Progenitor cell of endocrine pancreas (in vitro differentiated cells): ENCODE measurements at regions not wholly inside any gene's neighbourhood (a gene's known extent, or its start where the extent isn't known, plus 50 kb on each side); places are given as distances from the start of the nearest gene placed in this dataset.
"Not testable (repeated sequence)": the region's sequence is repeated elsewhere in the genome, so short reads cannot be mapped to it uniquely, and the experiment has no call there.

ENCODE experiments used
- DNase-seq: peaks from one replicate; pipeline ENCODE4 v3.0.0; 2021; ENCODE audit warnings: low spot score; ENCODE audit not compliant: unreplicated experiment
- H3K27ac Mint-ChIP-seq: 2 replicates; pipeline ENCODE4 v1.8.0; 2021; ENCODE audit warnings: mild to moderate bottlenecking, moderate library complexity, mixed read lengths
- H3K27me3 Mint-ChIP-seq: 2 replicates; pipeline ENCODE4 v1.8.0; 2021; ENCODE audit warnings: mixed read lengths
- H3K36me3 Mint-ChIP-seq: 2 replicates; pipeline ENCODE4 v1.8.0; 2022; ENCODE audit warnings: mixed read lengths; ENCODE audit not compliant: insufficient read depth
- H3K4me1 Mint-ChIP-seq: 2 replicates; pipeline ENCODE4 v1.8.0; 2021; ENCODE audit warnings: low read depth, mixed read lengths
- H3K4me3 Mint-ChIP-seq: 2 replicates; pipeline ENCODE4 v1.8.0; 2021; ENCODE audit warnings: low read depth, mild to moderate bottlenecking, moderate library complexity, mixed read lengths
- H3K9me3 Mint-ChIP-seq: 2 replicates; pipeline ENCODE4 v1.8.0; 2021; ENCODE audit warnings: low read depth, mixed read lengths
- CTCF ChIP-seq: fragments of 200-600 bp; sonication (generic); IDR thresholded peaks from one replicate; pipeline ENCODE4 v1.5.0; 2021; ENCODE audit warnings: antibody characterized with exemption, mild to moderate bottlenecking; ENCODE audit not compliant: unreplicated experiment

GRCh38 chr2:39990335-39990900 is 211.4 kb upstream of the THUMPD2 start:
- H3K9me3 Mint-ChIP-seq: peaks cover 3% of the 10 kb centered on the region
- no peaks in the 10 kb centered on the region for H3K27me3 Mint-ChIP-seq
- no peak for TF ChIP-seq CTCF
- H3K27ac Mint-ChIP-seq: no peak overlapping the region
- H3K36me3 Mint-ChIP-seq: peaks cover 1% of the 10 kb centered on the region
- no peaks in the 10 kb centered on the region for H3K4me1 Mint-ChIP-seq
- no peak overlapping the region for H3K4me3 Mint-ChIP-seq
- no peak for DNase-seq

- no peak for TF ChIP-seq CTCF
- Mint-ChIP-seq H3K4me1 (no peaks in the 10 kb centered on the region), H3K27me3 (no peaks in the 10 kb centered on the region), H3K9me3 (peaks cover 3% of the 10 kb centered on the region), H3K27ac (no peak overlapping the region), H3K36me3 (peaks cover 1% of the 10 kb centered on the region), H3K4me3 (no peak overlapping the region)
- DNase-seq: no peak
Measured at GRCh38 chr2:39989888-39990287, 210.8 kb upstream of the THUMPD2 start.

- no peaks in the 10 kb centered on the region for H3K4me1 Mint-ChIP-seq
- no peaks in the 10 kb centered on the region for H3K27me3 Mint-ChIP-seq
- no peak overlapping the region for H3K4me3 Mint-ChIP-seq
- no peak for DNase-seq
- no peak for TF ChIP-seq CTCF
- H3K27ac Mint-ChIP-seq: no peak overlapping the region
- H3K36me3 Mint-ChIP-seq: peaks cover 1% of the 10 kb centered on the region
- H3K9me3 Mint-ChIP-seq: peaks cover 3% of the 10 kb centered on the region
Measured at GRCh38 chr2:39981883-39982311, 202.8 kb upstream of the THUMPD2 start.

GRCh38 chr2:39975476-39976020 is 196.5 kb upstream of the THUMPD2 start:
- DNase-seq: no peak
- no peak for TF ChIP-seq CTCF
- H3K27me3 Mint-ChIP-seq: no peaks in the 10 kb centered on the region
- no peak overlapping the region for H3K27ac Mint-ChIP-seq
- H3K36me3 Mint-ChIP-seq: no peaks in the 10 kb centered on the region
- H3K9me3 Mint-ChIP-seq: no peaks in the 10 kb centered on the region
- H3K4me3 Mint-ChIP-seq: no peak overlapping the region
- H3K4me1 Mint-ChIP-seq: no peaks in the 10 kb centered on the region

GRCh38 chr2:39968037-39968436 is 189.0 kb upstream of the THUMPD2 start:
- TF ChIP-seq CTCF: no peak
- Mint-ChIP-seq H3K4me3 (no peak overlapping the region), H3K36me3 (no peaks in the 10 kb centered on the region), H3K27ac (no peak overlapping the region), H3K4me1 (no peaks in the 10 kb centered on the region), H3K27me3 (no peaks in the 10 kb centered on the region), H3K9me3 (no peaks in the 10 kb centered on the region)
- DNase-seq: no peak

GRCh38 chr2:39960681-39961080 is 181.6 kb upstream of the THUMPD2 start:
- H3K36me3 Mint-ChIP-seq, DNase-seq, H3K4me1 Mint-ChIP-seq, H3K9me3 Mint-ChIP-seq, H3K27ac Mint-ChIP-seq, H3K27me3 Mint-ChIP-seq, H3K4me3 Mint-ChIP-seq: not testable (repeated sequence)
